Suprapubic skin (tissue), 4 donors: ENCODE measurements at regions not wholly inside any gene's neighbourhood (a gene's known extent, or its start where the extent isn't known, plus 50 kb on each side); places are given as distances from the start of the nearest gene placed in this dataset.

ENCODE experiments used
- EP300 ChIP-seq: sonication (generic); formaldehyde crosslinking; IDR thresholded peaks from one replicate; pipeline ENCODE4 v1.6.1; 2017; ENCODE audit warnings: antibody characterized with exemption
- POLR2AphosphoS5 ChIP-seq, 3 donors: sonication (generic); formaldehyde crosslinking; IDR thresholded peaks; one replicate each; pipeline ENCODE4 v1.6.1; 2017; ENCODE audit warnings: antibody characterized with exemption in 3 of 3
- TF ChIP-seq, protein P1 (sequence below), 2 donors: fragments of 200-600 bp in 1 of 2; fragments of 450-650 bp in 1 of 2; sonication (generic) in 1 of 2; IDR thresholded peaks; one replicate each; pipeline ENCODE4 v1.5.1; 2016 to 2019; ENCODE audit warnings: antibody characterized with exemption in 2 of 2, mild to moderate bottlenecking in 1 of 2, moderate library complexity in 1 of 2

- no peak for TF ChIP-seq EP300
- TF ChIP-seq, protein P1, sequence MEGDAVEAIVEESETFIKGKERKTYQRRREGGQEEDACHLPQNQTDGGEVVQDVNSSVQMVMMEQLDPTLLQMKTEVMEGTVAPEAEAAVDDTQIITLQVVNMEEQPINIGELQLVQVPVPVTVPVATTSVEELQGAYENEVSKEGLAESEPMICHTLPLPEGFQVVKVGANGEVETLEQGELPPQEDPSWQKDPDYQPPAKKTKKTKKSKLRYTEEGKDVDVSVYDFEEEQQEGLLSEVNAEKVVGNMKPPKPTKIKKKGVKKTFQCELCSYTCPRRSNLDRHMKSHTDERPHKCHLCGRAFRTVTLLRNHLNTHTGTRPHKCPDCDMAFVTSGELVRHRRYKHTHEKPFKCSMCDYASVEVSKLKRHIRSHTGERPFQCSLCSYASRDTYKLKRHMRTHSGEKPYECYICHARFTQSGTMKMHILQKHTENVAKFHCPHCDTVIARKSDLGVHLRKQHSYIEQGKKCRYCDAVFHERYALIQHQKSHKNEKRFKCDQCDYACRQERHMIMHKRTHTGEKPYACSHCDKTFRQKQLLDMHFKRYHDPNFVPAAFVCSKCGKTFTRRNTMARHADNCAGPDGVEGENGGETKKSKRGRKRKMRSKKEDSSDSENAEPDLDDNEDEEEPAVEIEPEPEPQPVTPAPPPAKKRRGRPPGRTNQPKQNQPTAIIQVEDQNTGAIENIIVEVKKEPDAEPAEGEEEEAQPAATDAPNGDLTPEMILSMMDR (IDR thresholded peaks at IDR 0.05), result no peak
- no peak for TF ChIP-seq POLR2AphosphoS5 (IDR thresholded peaks at IDR 0.05)
These were observed 673.1 kb downstream of the TNS3 start for GRCh38 chr7:46908770-46909169.
